ENCODE measurements at regions not wholly inside any gene's neighbourhood (a gene's known extent, or its start where the extent isn't known, plus 50 kb on each side); places are given as distances from the start of the nearest gene placed in this dataset.

- TF ChIP-seq CTCF (IDR thresholded peaks at IDR 0.05) (no peak), EP300 (IDR thresholded peaks at IDR 0.05; ENCODE audit: low read depth) (no peak), POLR2A (IDR thresholded peaks at IDR 0.05) (no peak)
These were observed 306.7 kb upstream of the MMADHC start for GRCh38 chr2:149894226-149894625.
